Neural cell (in vitro differentiated cells): ENCODE measurements at regions not wholly inside any gene's neighbourhood (a gene's known extent, or its start where the extent isn't known, plus 50 kb on each side); places are given as distances from the start of the nearest gene placed in this dataset.

Experiments used
- H2AFZ ChIP-seq: fragments of 200-600, 300-800 bp; sonication (generic), shearing (Covaris generic); 2 replicates; pipeline ENCODE4 v1.6.0; 2014; ENCODE audit warnings: low read depth, mild to moderate bottlenecking, antibody characterized with exemption, low read length, moderate library complexity
- H3F3A ChIP-seq: fragments of 200-600 bp; shearing (Covaris generic); 2 replicates; pipeline ENCODE4 v1.6.1; 2016; ENCODE audit warnings: mild to moderate bottlenecking, moderate library complexity, mixed read lengths, antibody characterized with exemption, low read length; ENCODE audit not compliant: insufficient read depth, poor library complexity, severe bottlenecking
- H3K27ac ChIP-seq: fragments of 200-600, 300-800 bp; sonication (generic), shearing (Covaris generic); 2 replicates; pipeline ENCODE4 v1.5.1; 2014; ENCODE audit warnings: mild to moderate bottlenecking, low read length, moderate library complexity
- H3K27me3 ChIP-seq: fragments of 300-800, 200-600 bp; sonication (generic), shearing (Covaris generic); 2 replicates; pipeline ENCODE4 v1.6.0; 2014; ENCODE audit warnings: mild to moderate bottlenecking, low read depth, low read length, moderate library complexity; ENCODE audit not compliant: insufficient read depth
- H3K36me3 ChIP-seq: fragments of 300-800, 200-600 bp; sonication (generic), shearing (Covaris generic); 2 replicates; pipeline ENCODE4 v1.5.1; 2014; ENCODE audit warnings: mild to moderate bottlenecking, antibody characterized with exemption, low read length, moderate library complexity; ENCODE audit not compliant: insufficient read depth
- H3K4me2 ChIP-seq: fragments of 300-800, 200-600 bp; sonication (generic), shearing (Covaris generic); 2 replicates; pipeline ENCODE4 v1.6.0; 2014; ENCODE audit warnings: mild to moderate bottlenecking, low read length
- H3K4me3 ChIP-seq: fragments of 300-800, 200-600 bp; sonication (generic), shearing (Covaris generic); 2 replicates; pipeline ENCODE4 v1.5.1; 2014; ENCODE audit warnings: mild to moderate bottlenecking, low read length, moderate library complexity
- H3K79me2 ChIP-seq: fragments of 200-600 bp; shearing (Covaris generic); replicated peaks from 2 replicates; pipeline ENCODE4 v1.6.0; 2014; ENCODE audit warnings: mild to moderate bottlenecking, low read length, moderate library complexity; ENCODE audit not compliant: insufficient read depth
- H3K9ac ChIP-seq: fragments of 300-800, 200-600 bp; sonication (generic), shearing (Covaris generic); 2 replicates; pipeline ENCODE4 v1.6.1; 2016; ENCODE audit warnings: mild to moderate bottlenecking, low read length, mixed read lengths
- H3K9me2 ChIP-seq: fragments of 200-600 bp; shearing (Covaris generic); 2 replicates; pipeline ENCODE4 v1.6.1; 2016; ENCODE audit warnings: mild to moderate bottlenecking, low read length, mixed read lengths; ENCODE audit not compliant: insufficient read depth
- H3K9me3 ChIP-seq: fragments of 200-600, 300-800 bp; sonication (generic), shearing (Covaris generic); 2 replicates; pipeline ENCODE4 v1.6.1; 2016; ENCODE audit warnings: mild to moderate bottlenecking, mixed run types, low read length, moderate library complexity, mixed read lengths
- H4K20me1 ChIP-seq: fragments of 200-600 bp; shearing (Covaris generic); 2 replicates; pipeline ENCODE4 v1.6.1; 2016; ENCODE audit warnings: mild to moderate bottlenecking, mixed run types; ENCODE audit not compliant: insufficient read depth
- EP300 ChIP-seq: fragments of 450-650 bp; conservative IDR thresholded peaks from 2 replicates; pipeline ENCODE4 v1.6.1; 2014; ENCODE audit warnings: antibody characterized with exemption, mild to moderate bottlenecking, moderate library complexity; ENCODE audit not compliant: poor library complexity, severe bottlenecking
- EZH2 ChIP-seq: fragments of 200-600, 300-800 bp; shearing (Covaris generic), sonication (generic); IDR thresholded peaks from 2 replicates; pipeline ENCODE4 v1.6.1; 2014; ENCODE audit warnings: antibody characterized with exemption, low read length, borderline replicate concordance, mild to moderate bottlenecking; ENCODE audit not compliant: insufficient read depth, poor library complexity, severe bottlenecking
- MXI1 ChIP-seq: fragments of 450-650 bp; conservative IDR thresholded peaks from 2 replicates; pipeline ENCODE4 v1.6.1; 2014; ENCODE audit warnings: antibody characterized with exemption, mild to moderate bottlenecking; ENCODE audit not compliant: poor library complexity, severe bottlenecking
- POLR2AphosphoS5 ChIP-seq: IDR thresholded peaks from 2 replicates; pipeline ENCODE4 v1.6.1; 2012
- RAD21 ChIP-seq: fragments of 450-650 bp; conservative IDR thresholded peaks from 2 replicates; pipeline ENCODE4 v1.6.1; 2014; ENCODE audit warnings: antibody characterized with exemption, mild to moderate bottlenecking, moderate library complexity
- SMC3 ChIP-seq: fragments of 450-650 bp; conservative IDR thresholded peaks from 2 replicates; pipeline ENCODE4 v1.6.1; 2014; ENCODE audit warnings: antibody characterized with exemption, mild to moderate bottlenecking, moderate library complexity; ENCODE audit not compliant: poor library complexity
- TAF1 ChIP-seq: IDR thresholded peaks from 2 replicates; pipeline ENCODE4 v1.6.1; 2012; ENCODE audit warnings: low read depth
- TF ChIP-seq, protein P1 (sequence below): fragments of 450-650 bp; IDR thresholded peaks from 2 replicates; pipeline ENCODE4 v1.5.1; 2014; ENCODE audit warnings: antibody characterized with exemption, mild to moderate bottlenecking, moderate library complexity; ENCODE audit not compliant: poor library complexity, severe bottlenecking
- TF ChIP-seq, protein P2 (sequence below): IDR thresholded peaks from 2 replicates; pipeline ENCODE4 v1.6.1; 2012; ENCODE audit warnings: borderline replicate concordance

DNA sequence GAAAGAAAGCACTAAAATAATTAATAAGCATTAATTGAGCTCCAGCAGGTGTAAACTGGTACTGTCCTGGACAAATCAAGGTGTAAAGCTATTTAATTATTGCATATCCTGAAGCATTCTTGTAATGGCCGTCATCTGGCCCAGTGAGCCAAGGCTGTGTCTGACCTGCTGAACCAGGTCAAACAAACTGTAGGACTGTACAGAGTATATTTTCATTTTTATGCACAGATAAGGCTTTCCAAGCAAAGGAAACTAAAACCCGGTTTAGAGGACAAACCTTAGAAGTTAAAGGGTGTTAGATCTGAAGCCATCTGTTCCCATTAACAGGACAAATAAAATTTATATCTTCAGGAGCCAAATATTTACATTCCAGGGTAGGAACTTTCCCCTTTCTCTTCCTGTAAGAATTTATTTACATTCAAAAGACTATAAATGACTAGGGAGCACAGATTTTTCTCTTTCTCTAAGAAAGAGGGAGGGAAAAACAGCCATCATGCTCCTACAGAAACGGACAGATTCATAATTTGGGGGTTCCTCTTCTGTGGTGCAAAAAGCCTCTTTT is 69.8 kb downstream of the ESM1 start:
- H3F3A ChIP-seq = no peaks in the 10 kb centered on the region
- TF ChIP-seq RAD21 (no peak), POLR2AphosphoS5 (no peak), SMC3 (no peak), TAF1 (no peak), EZH2 (no peak)
- TF ChIP-seq, protein P1, sequence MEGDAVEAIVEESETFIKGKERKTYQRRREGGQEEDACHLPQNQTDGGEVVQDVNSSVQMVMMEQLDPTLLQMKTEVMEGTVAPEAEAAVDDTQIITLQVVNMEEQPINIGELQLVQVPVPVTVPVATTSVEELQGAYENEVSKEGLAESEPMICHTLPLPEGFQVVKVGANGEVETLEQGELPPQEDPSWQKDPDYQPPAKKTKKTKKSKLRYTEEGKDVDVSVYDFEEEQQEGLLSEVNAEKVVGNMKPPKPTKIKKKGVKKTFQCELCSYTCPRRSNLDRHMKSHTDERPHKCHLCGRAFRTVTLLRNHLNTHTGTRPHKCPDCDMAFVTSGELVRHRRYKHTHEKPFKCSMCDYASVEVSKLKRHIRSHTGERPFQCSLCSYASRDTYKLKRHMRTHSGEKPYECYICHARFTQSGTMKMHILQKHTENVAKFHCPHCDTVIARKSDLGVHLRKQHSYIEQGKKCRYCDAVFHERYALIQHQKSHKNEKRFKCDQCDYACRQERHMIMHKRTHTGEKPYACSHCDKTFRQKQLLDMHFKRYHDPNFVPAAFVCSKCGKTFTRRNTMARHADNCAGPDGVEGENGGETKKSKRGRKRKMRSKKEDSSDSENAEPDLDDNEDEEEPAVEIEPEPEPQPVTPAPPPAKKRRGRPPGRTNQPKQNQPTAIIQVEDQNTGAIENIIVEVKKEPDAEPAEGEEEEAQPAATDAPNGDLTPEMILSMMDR = no peak
- TF ChIP-seq, protein P2, sequence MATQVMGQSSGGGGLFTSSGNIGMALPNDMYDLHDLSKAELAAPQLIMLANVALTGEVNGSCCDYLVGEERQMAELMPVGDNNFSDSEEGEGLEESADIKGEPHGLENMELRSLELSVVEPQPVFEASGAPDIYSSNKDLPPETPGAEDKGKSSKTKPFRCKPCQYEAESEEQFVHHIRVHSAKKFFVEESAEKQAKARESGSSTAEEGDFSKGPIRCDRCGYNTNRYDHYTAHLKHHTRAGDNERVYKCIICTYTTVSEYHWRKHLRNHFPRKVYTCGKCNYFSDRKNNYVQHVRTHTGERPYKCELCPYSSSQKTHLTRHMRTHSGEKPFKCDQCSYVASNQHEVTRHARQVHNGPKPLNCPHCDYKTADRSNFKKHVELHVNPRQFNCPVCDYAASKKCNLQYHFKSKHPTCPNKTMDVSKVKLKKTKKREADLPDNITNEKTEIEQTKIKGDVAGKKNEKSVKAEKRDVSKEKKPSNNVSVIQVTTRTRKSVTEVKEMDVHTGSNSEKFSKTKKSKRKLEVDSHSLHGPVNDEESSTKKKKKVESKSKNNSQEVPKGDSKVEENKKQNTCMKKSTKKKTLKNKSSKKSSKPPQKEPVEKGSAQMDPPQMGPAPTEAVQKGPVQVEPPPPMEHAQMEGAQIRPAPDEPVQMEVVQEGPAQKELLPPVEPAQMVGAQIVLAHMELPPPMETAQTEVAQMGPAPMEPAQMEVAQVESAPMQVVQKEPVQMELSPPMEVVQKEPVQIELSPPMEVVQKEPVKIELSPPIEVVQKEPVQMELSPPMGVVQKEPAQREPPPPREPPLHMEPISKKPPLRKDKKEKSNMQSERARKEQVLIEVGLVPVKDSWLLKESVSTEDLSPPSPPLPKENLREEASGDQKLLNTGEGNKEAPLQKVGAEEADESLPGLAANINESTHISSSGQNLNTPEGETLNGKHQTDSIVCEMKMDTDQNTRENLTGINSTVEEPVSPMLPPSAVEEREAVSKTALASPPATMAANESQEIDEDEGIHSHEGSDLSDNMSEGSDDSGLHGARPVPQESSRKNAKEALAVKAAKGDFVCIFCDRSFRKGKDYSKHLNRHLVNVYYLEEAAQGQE = no peak
- H3K9me3 ChIP-seq = no peaks in the 10 kb centered on the region
- no peaks in the 10 kb centered on the region for H3K79me2 ChIP-seq
- no peak overlapping the region for H3K4me3 ChIP-seq
- no peaks in the 10 kb centered on the region for H3K9me2 ChIP-seq
- H3K9ac ChIP-seq = no peak overlapping the region
- H3K27ac ChIP-seq = no peak overlapping the region
- no peaks in the 10 kb centered on the region for H4K20me1 ChIP-seq
- H3K36me3 ChIP-seq = no peaks in the 10 kb centered on the region
- no peak overlapping the region for H2AFZ ChIP-seq
- H3K27me3 ChIP-seq = no peaks in the 10 kb centered on the region
- no peak overlapping the region for H3K4me2 ChIP-seq

DNA sequence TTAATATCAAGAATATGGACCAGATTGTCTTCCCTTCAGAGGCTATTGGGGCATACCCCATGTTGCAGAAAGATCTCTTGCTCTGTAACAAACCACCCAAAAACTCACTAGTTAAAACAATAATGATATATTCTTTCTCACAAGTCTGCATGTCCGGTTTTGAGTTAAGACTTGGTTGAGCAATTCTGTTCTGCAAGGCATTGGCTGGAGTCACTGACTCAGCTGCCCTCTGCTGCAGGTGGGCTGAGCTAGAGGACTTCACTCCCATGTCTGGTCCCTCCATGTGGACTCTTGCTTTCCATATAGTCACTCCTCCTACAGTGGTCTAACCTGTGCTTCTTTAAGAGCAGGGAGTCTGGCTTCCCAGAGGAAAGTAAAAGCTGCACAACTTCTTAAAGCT is 73.4 kb downstream of the ESM1 start:
- Histone ChIP-seq H3K27ac (no peak overlapping the region), H4K20me1 (no peaks in the 10 kb centered on the region), H3K4me3 (no peak overlapping the region), H3K27me3 (no peaks in the 10 kb centered on the region), H3K9ac (no peak overlapping the region), H3K36me3 (no peaks in the 10 kb centered on the region), H3F3A (no peaks in the 10 kb centered on the region), H3K9me3 (no peaks in the 10 kb centered on the region), H3K79me2 (no peaks in the 10 kb centered on the region), H3K4me2 (no peak overlapping the region), H3K9me2 (no peaks in the 10 kb centered on the region), H2AFZ (no peak overlapping the region)
- TF ChIP-seq, protein P2 = no peak
- TF ChIP-seq EP300 = no peak
- TF ChIP-seq TAF1 = no peak
- TF ChIP-seq POLR2AphosphoS5 = no peak
- no peak for TF ChIP-seq MXI1
- no peak for TF ChIP-seq SMC3
- no peak for TF ChIP-seq EZH2
- TF ChIP-seq, protein P1 = no peak
- TF ChIP-seq RAD21 = no peak
